KMS-11 (cell line): ENCODE measurements at regions not wholly inside any gene's neighbourhood (a gene's known extent, or its start where the extent isn't known, plus 50 kb on each side); places are given as distances from the start of the nearest gene placed in this dataset.

Experiments used
- H2AFZ ChIP-seq: fragments of 200-600 bp; sonication (generic); 2 replicates; pipeline ENCODE4 v1.6.1; 2016; ENCODE audit warnings: antibody characterized with exemption, mixed run types, low read depth
- H3K27ac ChIP-seq: fragments of 200-600 bp; sonication (generic); 2 replicates; pipeline ENCODE4 v1.6.1; 2016; ENCODE audit warnings: mild to moderate bottlenecking, mixed run types
- H3K27me3 ChIP-seq: fragments of 200-600 bp; sonication (generic); 2 replicates; pipeline ENCODE4 v1.6.1; 2017; ENCODE audit warnings: mild to moderate bottlenecking, low read depth, mixed run types, moderate library complexity; ENCODE audit not compliant: insufficient read depth
- H3K36me3 ChIP-seq: fragments of 200-600 bp; sonication (generic); 2 replicates; pipeline ENCODE4 v1.6.1; 2017; ENCODE audit warnings: mild to moderate bottlenecking, mixed run types; ENCODE audit not compliant: insufficient read depth
- H3K4me1 ChIP-seq: fragments of 200-600 bp; sonication (generic); 2 replicates; pipeline ENCODE4 v1.6.1; 2016; ENCODE audit warnings: mild to moderate bottlenecking, low read depth, mixed run types; ENCODE audit not compliant: poor library complexity, severe bottlenecking
- H3K4me2 ChIP-seq: fragments of 200-600 bp; sonication (generic); 2 replicates; pipeline ENCODE4 v1.7.0; 2016; ENCODE audit warnings: mild to moderate bottlenecking, mixed run types
- H3K4me3 ChIP-seq: fragments of 200-600 bp; sonication (generic); IDR thresholded peaks from 2 replicates; pipeline ENCODE4 v1.6.1; 2017; ENCODE audit warnings: low read depth, low read length, mixed read lengths; ENCODE audit not compliant: insufficient read depth
- H3K79me2 ChIP-seq: fragments of 200-600 bp; sonication (generic); 2 replicates; pipeline ENCODE4 v1.6.1; 2016; ENCODE audit warnings: low read depth, mixed run types; ENCODE audit not compliant: insufficient read depth
- H3K9ac ChIP-seq: fragments of 200-600 bp; sonication (generic); 2 replicates; pipeline ENCODE4 v1.6.1; 2016; ENCODE audit warnings: mild to moderate bottlenecking, mixed run types
- H4K20me1 ChIP-seq: fragments of 200-600 bp; sonication (generic); 2 replicates; pipeline ENCODE4 v1.6.1; 2016; ENCODE audit warnings: mild to moderate bottlenecking, mixed run types; ENCODE audit not compliant: insufficient read depth
- TF ChIP-seq, protein P1 (sequence below): fragments of 200-600 bp; sonication (generic); conservative IDR thresholded peaks from 2 replicates; pipeline ENCODE4 v1.6.1; 2017; ENCODE audit warnings: low read depth, mild to moderate bottlenecking, antibody characterized with exemption, low read length, moderate library complexity, mixed read lengths

GRCh38 chr13:89806594-89806993 lies 1540.9 kb upstream of the MIR17HG start:
- H3K36me3 ChIP-seq, result no peaks in the 10 kb centered on the region
- H3K27ac ChIP-seq, result no peak overlapping the region
- no peak overlapping the region for H3K4me2 ChIP-seq
- no peaks in the 10 kb centered on the region for H3K27me3 ChIP-seq
- H4K20me1 ChIP-seq, result no peaks in the 10 kb centered on the region
- H3K4me1 ChIP-seq, result no peaks in the 10 kb centered on the region
- no peak overlapping the region for H3K9ac ChIP-seq
- TF ChIP-seq, protein P1, sequence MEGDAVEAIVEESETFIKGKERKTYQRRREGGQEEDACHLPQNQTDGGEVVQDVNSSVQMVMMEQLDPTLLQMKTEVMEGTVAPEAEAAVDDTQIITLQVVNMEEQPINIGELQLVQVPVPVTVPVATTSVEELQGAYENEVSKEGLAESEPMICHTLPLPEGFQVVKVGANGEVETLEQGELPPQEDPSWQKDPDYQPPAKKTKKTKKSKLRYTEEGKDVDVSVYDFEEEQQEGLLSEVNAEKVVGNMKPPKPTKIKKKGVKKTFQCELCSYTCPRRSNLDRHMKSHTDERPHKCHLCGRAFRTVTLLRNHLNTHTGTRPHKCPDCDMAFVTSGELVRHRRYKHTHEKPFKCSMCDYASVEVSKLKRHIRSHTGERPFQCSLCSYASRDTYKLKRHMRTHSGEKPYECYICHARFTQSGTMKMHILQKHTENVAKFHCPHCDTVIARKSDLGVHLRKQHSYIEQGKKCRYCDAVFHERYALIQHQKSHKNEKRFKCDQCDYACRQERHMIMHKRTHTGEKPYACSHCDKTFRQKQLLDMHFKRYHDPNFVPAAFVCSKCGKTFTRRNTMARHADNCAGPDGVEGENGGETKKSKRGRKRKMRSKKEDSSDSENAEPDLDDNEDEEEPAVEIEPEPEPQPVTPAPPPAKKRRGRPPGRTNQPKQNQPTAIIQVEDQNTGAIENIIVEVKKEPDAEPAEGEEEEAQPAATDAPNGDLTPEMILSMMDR, result no peak
- no peak overlapping the region for H3K4me3 ChIP-seq
- H3K79me2 ChIP-seq, result no peaks in the 10 kb centered on the region
- no peak overlapping the region for H2AFZ ChIP-seq

GRCh38 chr13:89812856-89813255 lies 1534.6 kb upstream of the MIR17HG start:
- TF ChIP-seq, protein P1, result no peak
- Histone ChIP-seq H4K20me1 (no peaks in the 10 kb centered on the region), H3K27me3 (no peaks in the 10 kb centered on the region), H3K9ac (no peak overlapping the region), H3K4me3 (no peak overlapping the region), H3K79me2 (no peaks in the 10 kb centered on the region), H2AFZ (no peak overlapping the region), H3K27ac (no peak overlapping the region), H3K36me3 (no peaks in the 10 kb centered on the region), H3K4me2 (no peak overlapping the region), H3K4me1 (no peaks in the 10 kb centered on the region)

DNA sequence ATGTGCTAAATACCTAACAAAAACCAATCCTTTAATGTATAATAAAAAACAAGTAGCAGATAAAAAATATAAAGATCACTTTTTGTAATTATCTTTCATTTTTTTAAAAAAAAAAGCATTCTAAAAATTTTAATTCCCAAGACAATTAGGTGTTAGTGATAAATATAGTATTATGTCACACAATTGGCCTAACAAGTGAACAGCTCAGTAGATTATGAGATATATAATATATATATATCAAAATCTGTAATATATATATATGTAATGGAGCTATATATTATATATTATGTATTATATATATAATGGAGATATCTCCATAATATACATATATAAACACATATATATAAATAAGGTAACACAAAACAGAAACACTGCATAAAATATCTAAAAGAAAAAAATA lies 1531.1 kb upstream of the MIR17HG start:
- H3K4me2 ChIP-seq, result no peak overlapping the region
- H2AFZ ChIP-seq, result no peak overlapping the region
- no peaks in the 10 kb centered on the region for H3K36me3 ChIP-seq
- H3K9ac ChIP-seq, result no peak overlapping the region
- no peaks in the 10 kb centered on the region for H3K27me3 ChIP-seq
- H3K4me3 ChIP-seq, result no peak overlapping the region
- TF ChIP-seq, protein P1, result no peak
- H3K4me1 ChIP-seq, result no peaks in the 10 kb centered on the region
- H3K79me2 ChIP-seq, result no peaks in the 10 kb centered on the region
- no peak overlapping the region for H3K27ac ChIP-seq
- no peaks in the 10 kb centered on the region for H4K20me1 ChIP-seq

- TF ChIP-seq, protein P1, result no peak
- no peak overlapping the region for H3K4me2 ChIP-seq
- no peak overlapping the region for H3K9ac ChIP-seq
- no peaks in the 10 kb centered on the region for H4K20me1 ChIP-seq
- H3K36me3 ChIP-seq, result no peaks in the 10 kb centered on the region
- no peaks in the 10 kb centered on the region for H3K27me3 ChIP-seq
- H3K27ac ChIP-seq, result no peak overlapping the region
- no peaks in the 10 kb centered on the region for H3K79me2 ChIP-seq
- no peak overlapping the region for H2AFZ ChIP-seq
- H3K4me1 ChIP-seq, result no peaks in the 10 kb centered on the region
- H3K4me3 ChIP-seq, result no peak overlapping the region
Measured at GRCh38 chr13:89822467-89822866, 1525.0 kb upstream of the MIR17HG start.
